NB4 (cell line): ENCODE measurements at regions not wholly inside any gene's neighbourhood (a gene's known extent, or its start where the extent isn't known, plus 50 kb on each side); places are given as distances from the start of the nearest gene placed in this dataset.

Experiments used
- MYC ChIP-seq: IDR thresholded peaks from 2 replicates; pipeline ENCODE4 v1.6.1; 2011; ENCODE audit warnings: low read depth, low read length
- POLR2A ChIP-seq: IDR thresholded peaks from 2 replicates; pipeline ENCODE4 v1.6.1; 2011; ENCODE audit warnings: mild to moderate bottlenecking; ENCODE audit not compliant: insufficient read length; ENCODE audit errors: extremely low read depth
- TF ChIP-seq, protein P1 (sequence below): IDR thresholded peaks from 2 replicates; pipeline ENCODE4 v1.6.1; 2011; ENCODE audit warnings: low read depth, low read length
- TF ChIP-seq, protein P2 (sequence below): IDR thresholded peaks from one replicate; pipeline ENCODE4 v1.5.1; 2012; ENCODE audit warnings: low read depth, low read length

DNA sequence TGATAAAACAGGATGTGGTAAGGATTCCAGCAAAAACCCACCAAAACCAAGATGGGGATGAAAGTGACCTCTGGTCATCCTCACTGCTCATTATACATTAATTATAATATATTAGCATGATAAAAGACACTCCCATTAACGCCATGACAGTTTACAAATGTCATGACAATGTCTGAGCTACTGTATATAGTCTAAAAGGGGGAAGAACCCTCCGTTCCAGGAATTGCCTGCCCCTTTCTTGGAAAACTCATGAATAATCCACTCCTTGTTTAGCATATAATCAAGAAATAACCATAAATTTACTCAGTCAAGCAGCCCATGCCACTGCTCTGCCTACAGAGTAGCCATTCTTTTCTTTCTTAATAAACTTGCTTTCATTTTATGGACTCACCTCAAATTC lies 96.4 kb upstream of the VLDLR start:
- TF ChIP-seq POLR2A (no peak), MYC (no peak)
- TF ChIP-seq, protein P1, sequence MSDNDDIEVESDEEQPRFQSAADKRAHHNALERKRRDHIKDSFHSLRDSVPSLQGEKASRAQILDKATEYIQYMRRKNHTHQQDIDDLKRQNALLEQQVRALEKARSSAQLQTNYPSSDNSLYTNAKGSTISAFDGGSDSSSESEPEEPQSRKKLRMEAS: no peak
- TF ChIP-seq, protein P2, sequence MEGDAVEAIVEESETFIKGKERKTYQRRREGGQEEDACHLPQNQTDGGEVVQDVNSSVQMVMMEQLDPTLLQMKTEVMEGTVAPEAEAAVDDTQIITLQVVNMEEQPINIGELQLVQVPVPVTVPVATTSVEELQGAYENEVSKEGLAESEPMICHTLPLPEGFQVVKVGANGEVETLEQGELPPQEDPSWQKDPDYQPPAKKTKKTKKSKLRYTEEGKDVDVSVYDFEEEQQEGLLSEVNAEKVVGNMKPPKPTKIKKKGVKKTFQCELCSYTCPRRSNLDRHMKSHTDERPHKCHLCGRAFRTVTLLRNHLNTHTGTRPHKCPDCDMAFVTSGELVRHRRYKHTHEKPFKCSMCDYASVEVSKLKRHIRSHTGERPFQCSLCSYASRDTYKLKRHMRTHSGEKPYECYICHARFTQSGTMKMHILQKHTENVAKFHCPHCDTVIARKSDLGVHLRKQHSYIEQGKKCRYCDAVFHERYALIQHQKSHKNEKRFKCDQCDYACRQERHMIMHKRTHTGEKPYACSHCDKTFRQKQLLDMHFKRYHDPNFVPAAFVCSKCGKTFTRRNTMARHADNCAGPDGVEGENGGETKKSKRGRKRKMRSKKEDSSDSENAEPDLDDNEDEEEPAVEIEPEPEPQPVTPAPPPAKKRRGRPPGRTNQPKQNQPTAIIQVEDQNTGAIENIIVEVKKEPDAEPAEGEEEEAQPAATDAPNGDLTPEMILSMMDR: no peak
